ENCODE measurements at regions not wholly inside any gene's neighbourhood (a gene's known extent, or its start where the extent isn't known, plus 50 kb on each side); places are given as distances from the start of the nearest gene placed in this dataset.

DNA sequence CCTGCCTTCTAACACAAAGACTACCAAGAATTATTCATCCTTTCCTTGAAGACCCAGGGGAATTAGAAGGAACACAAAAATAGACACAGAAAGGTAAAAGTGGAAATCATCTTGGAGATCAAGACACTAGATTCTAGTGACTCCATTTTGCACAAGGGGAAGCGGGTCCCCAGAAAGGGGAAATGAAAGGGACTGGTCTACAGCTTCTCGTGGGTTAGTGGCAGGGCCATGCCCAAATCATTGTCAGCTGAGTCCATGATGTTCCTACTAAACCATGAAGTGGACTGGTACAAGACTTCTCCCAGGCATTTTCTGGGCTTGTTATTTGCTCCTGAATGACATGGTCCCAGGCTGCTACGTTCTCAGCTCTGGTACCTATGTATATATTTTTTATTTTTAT is 230.7 kb upstream of the TPRG1 start:
- Histone ChIP-seq H3K9ac (replicated peaks in 1 of 4; ENCODE audit: extremely low read depth in 1 of 4, low read depth in 3 of 4, low read length in 3 of 4) (no peak overlapping the region), H3K9me3 (ENCODE audit: insufficient read depth in 2 of 2, low read depth in 1 of 2, low read length in 1 of 2) (no peaks in the 10 kb centered on the region), H3K4me2 (ENCODE audit: insufficient read depth in 1 of 2, low read depth in 2 of 2, low read length in 2 of 2) (no peak overlapping the region), H3K36me3 (ENCODE audit: control insufficient read depth in 2 of 4, insufficient read depth in 4 of 4, low read length in 3 of 4) (no peaks in the 10 kb centered on the region), H3K79me2 (ENCODE audit: control insufficient read depth in 1 of 2, insufficient read depth in 2 of 2, low read length in 2 of 2) (no peaks in the 10 kb centered on the region), H2BK20ac (ENCODE audit: low read length) (no peak overlapping the region), H3K27ac (ENCODE audit: low read depth, low read length) (no peak overlapping the region), H3K14ac (ENCODE audit: insufficient read length) (no peak overlapping the region), H3K23ac (ENCODE audit: insufficient read length) (no peak overlapping the region), H4K91ac (replicated peaks; ENCODE audit: insufficient read length, low read length) (no peak overlapping the region), H2BK120ac (replicated peaks; ENCODE audit: low read depth, low read length) (no peak overlapping the region), H3K27me3 (replicated peaks in 1 of 4; ENCODE audit: control insufficient read depth in 3 of 4, extremely low read depth in 1 of 4, insufficient read depth in 3 of 4, low read length in 3 of 4) (no peaks in the 10 kb centered on the region), H2BK15ac (ENCODE audit: low read length) (no peak overlapping the region), H3K56ac (replicated peaks; ENCODE audit: insufficient read length, low read depth, low read length) (no peak overlapping the region), H2AFZ (ENCODE audit: low read length) (no peak overlapping the region), H4K20me1 (replicated peaks in 1 of 2; ENCODE audit: control insufficient read depth in 1 of 2, insufficient read depth in 2 of 2, low read length in 2 of 2) (no peaks in the 10 kb centered on the region), H3K79me1 (ENCODE audit: low read depth, low read length) (no peaks in the 10 kb centered on the region), H2AK5ac (ENCODE audit: low read depth, low read length) (no peak overlapping the region), H2BK5ac (ENCODE audit: low read depth, low read length) (no peak overlapping the region), H3K4me1 (replicated peaks in 1 of 4; ENCODE audit: control insufficient read depth in 3 of 4, insufficient read depth in 4 of 4, low read length in 3 of 4) (peaks cover 0 to 4% (median 0%) of the 10 kb centered on the region in 4 experiments; a peak in 3 of 7 replicates), H3K4me3 (ENCODE audit: extremely low read depth in 1 of 4, insufficient read depth in 2 of 4, low read depth in 3 of 4, low read length in 4 of 4) (no peak overlapping the region), H4K5ac (ENCODE audit: insufficient read length, low read depth, low read length) (no peak overlapping the region), H4K8ac (ENCODE audit: extremely low read depth, insufficient read depth, low read length) (no peak overlapping the region), H2BK12ac (ENCODE audit: low read depth, low read length) (no peak overlapping the region), H3K23me2 (ENCODE audit: low read depth, low read length) (no peaks in the 10 kb centered on the region), H3K4ac (replicated peaks; ENCODE audit: insufficient read length, low read depth, low read length) (no peak overlapping the region), H3K18ac (ENCODE audit: extremely low read depth, low read length) (no peak overlapping the region)
- FAIRE-seq, result no peak
- no peak for DNase-seq (ENCODE audit: low read depth in 1 of 2, low spot score in 2 of 2)
- WGBS, 2 experiments (ENCODE audit: extremely low coverage in 1 of 2, insufficient coverage in 1 of 2, insufficient read length in 1 of 2, insufficient replicate concordance in 2 of 2, low coverage in 1 of 2, low lambda C conversion rate in 2 of 2, missing lambda C conversion rate in 1 of 2), result 97% methylated on average over 3 of the region's 3 CpGs; no CpG with 5 or more reads in 1 of the 2 experiments
- POLR2A ChIA-PET (ENCODE audit: partially characterized antibody), result no interaction called here
- CTCF ChIA-PET (ENCODE audit: partially characterized antibody), result interaction anchor here (0.8 to 0.9 kb wide), 2 partner anchors 13 to 148 kb away, joined by 3 to 4 read pairs; no protein-coding TSS in a partner anchor
- TF ChIP-seq CHD7 (IDR thresholded peaks at IDR 0.05; ENCODE audit: insufficient replicate concordance, low read length), result no peak
